ENCODE measurements at regions not wholly inside any gene's neighbourhood (a gene's known extent, or its start where the extent isn't known, plus 50 kb on each side); places are given as distances from the start of the nearest gene placed in this dataset.

- DNase-seq (ENCODE audit: low read depth in 1 of 2, low spot score in 1 of 2) (no peak), FAIRE-seq (no peak), ATAC-seq (no peak)
- 46% methylated on average over 8 of the region's 8 CpGs for WGBS (ENCODE audit: missing lambda C conversion rate)
- TF ChIP-seq GATA3 (IDR thresholded peaks at IDR 0.05; ENCODE audit: borderline replicate concordance) (no peak), E2F6 (IDR thresholded peaks at IDR 0.05; ENCODE audit: borderline replicate concordance, low read depth) (no peak), ZC3H11A (IDR thresholded peaks at IDR 0.05) (no peak), NPAS2 (CRISPR knock-in tag; IDR thresholded peaks at IDR 0.05; ENCODE audit: borderline replicate concordance) (no peak), CHD4 (IDR thresholded peaks at IDR 0.05; ENCODE audit: borderline replicate concordance) (no peak), MAFK (IDR thresholded peaks at IDR 0.05; ENCODE audit: partially characterized antibody) (no peak), HDAC2 (IDR thresholded peaks at IDR 0.05) (no peak), RNF2 (IDR thresholded peaks at IDR 0.05; ENCODE audit: borderline replicate concordance, low read depth) (no peak), REST (IDR thresholded peaks at IDR 0.05) (no peak), EHMT2 (IDR thresholded peaks at IDR 0.05; ENCODE audit: low read depth) (no peak)
- no peaks in the 10 kb centered on the region for H3K4me1 ChIP-seq
- no peaks in the 10 kb centered on the region for H3K9me3 ChIP-seq
- H3K27ac ChIP-seq, result no peak overlapping the region
- no peak overlapping the region for H3K4me2 ChIP-seq
- POLR2A ChIA-PET, result no interaction called here
- H3K4me3 ChIP-seq, result no peak overlapping the region
- CTCF ChIA-PET, result no interaction called here
Measured at GRCh38 chr15:52872036-52872818, 82.1 kb upstream of the ONECUT1 start.

GRCh38 chr15:52870015-52870414 is 79.9 kb upstream of the ONECUT1 start:
- H3K27ac ChIP-seq, result no peak overlapping the region
- no peak for FAIRE-seq
- ATAC-seq, result no peak
- TF ChIP-seq KDM5A (IDR thresholded peaks at IDR 0.05) (no peak), HOXB5 (CRISPR knock-in tag; IDR thresholded peaks at IDR 0.05) (no peak), RFX5 (IDR thresholded peaks at IDR 0.05) (no peak), ZNF302 (CRISPR knock-in tag; IDR thresholded peaks at IDR 0.05) (no peak)
- no peaks in the 10 kb centered on the region for H3K9me3 ChIP-seq
- no peak overlapping the region for H3K4me2 ChIP-seq
- 12% methylated on average over 3 of the region's 3 CpGs for WGBS (ENCODE audit: missing lambda C conversion rate)
- no peak overlapping the region for H3K4me3 ChIP-seq
- ChIA-PET POLR2A (no interaction called here), CTCF (interaction anchor here (0.6 to 1.4 kb wide), 3 partner anchors 8 to 757 kb away, joined by 3 to 5 read pairs (median 3); no protein-coding TSS in a partner anchor)
- no peaks in the 10 kb centered on the region for H3K4me1 ChIP-seq
- no peak for DNase-seq (ENCODE audit: low read depth in 1 of 2, low spot score in 1 of 2)

- no peak for ATAC-seq
- ChIA-PET CTCF (interaction anchor here (1.4 kb wide), 1 partner anchor 18 kb away, joined by 3 read pairs; no protein-coding TSS in a partner anchor), POLR2A (no interaction called here)
- WGBS (ENCODE audit: missing lambda C conversion rate), result 32% methylated on average over 5 of the region's 5 CpGs
- FAIRE-seq, result no peak
- Histone ChIP-seq H3K4me2 (no peak overlapping the region), H3K4me1 (no peaks in the 10 kb centered on the region), H3K4me3 (no peak overlapping the region), H3K9me3 (no peaks in the 10 kb centered on the region), H3K27ac (no peak overlapping the region)
- TF ChIP-seq RNF2 (IDR thresholded peaks at IDR 0.05; ENCODE audit: borderline replicate concordance, low read depth) (no peak), CBX2 (IDR thresholded peaks at IDR 0.05; ENCODE audit: borderline replicate concordance, low read depth) (no peak), FOSL2 (IDR thresholded peaks at IDR 0.05) (no peak), FOSL2 (CRISPR knock-in tag; IDR thresholded peaks at IDR 0.05) (no peak), ELK1 (IDR thresholded peaks at IDR 0.05; ENCODE audit: low read depth, low read length) (no peak), POLR2A (IDR thresholded peaks at IDR 0.05; ENCODE audit: low read length) (no peak), CEBPB (IDR thresholded peaks at IDR 0.05) (no peak), FOSB (CRISPR knock-in tag; IDR thresholded peaks at IDR 0.05) (no peak)
- no peak for DNase-seq (ENCODE audit: low read depth in 1 of 2, low spot score in 1 of 2)
Measured at GRCh38 chr15:52866698-52867097, 76.6 kb upstream of the ONECUT1 start.
